ENCODE measurements at regions not wholly inside any gene's neighbourhood (a gene's known extent, or its start where the extent isn't known, plus 50 kb on each side); places are given as distances from the start of the nearest gene placed in this dataset.

DNA sequence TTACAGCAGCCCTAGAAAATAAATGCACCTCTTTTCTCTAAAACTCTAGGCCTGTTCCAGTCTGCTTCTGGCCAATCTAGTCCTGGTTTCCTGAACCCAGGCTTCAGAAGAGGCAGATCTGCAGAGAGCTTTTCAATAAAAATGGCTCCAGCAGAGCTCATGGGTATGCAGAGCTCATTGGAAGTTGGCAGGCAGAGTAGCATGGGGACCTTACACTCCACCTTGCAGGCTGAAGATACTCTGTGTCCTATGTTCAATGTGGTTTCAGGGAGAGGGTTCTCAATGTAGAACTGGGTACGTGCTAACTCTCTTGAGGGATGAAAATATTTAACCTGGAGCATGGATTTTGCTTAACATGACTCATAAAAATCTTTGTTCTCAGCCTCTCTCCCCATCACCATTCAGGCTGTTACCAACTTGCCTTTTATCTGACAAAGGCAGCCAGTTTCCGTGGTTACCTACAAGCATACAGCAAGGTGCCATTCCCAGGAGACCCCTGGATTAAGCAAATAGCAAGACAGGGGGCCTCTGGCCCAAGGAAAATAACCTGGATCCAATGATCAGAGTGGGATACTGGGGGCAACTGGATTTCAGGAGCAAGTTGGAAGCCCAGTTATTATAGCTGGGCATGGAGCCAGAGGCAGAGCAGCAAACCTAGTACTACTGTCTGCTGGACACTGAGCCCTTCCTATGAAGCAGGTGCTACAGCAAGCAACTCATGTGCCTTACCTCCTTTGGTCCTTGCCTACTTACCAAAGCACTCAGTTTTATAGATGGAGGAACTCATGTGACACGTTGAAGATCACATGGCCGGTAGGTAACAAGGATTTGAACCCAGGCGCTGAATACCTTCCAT is 98.2 kb upstream of the DHX40 start:
- no peaks in the 10 kb centered on the region for H3K79me1 ChIP-seq (ENCODE audit: insufficient read depth, low read depth, low read length, poor library complexity, severe bottlenecking)
- H3K4ac ChIP-seq (ENCODE audit: low read depth, low read length) = no peak overlapping the region
- no peak overlapping the region for H3K23ac ChIP-seq (ENCODE audit: insufficient read length, low read depth, low read length)
- H2BK20ac ChIP-seq (ENCODE audit: low read depth, low read length, poor library complexity, severe bottlenecking) = no peak overlapping the region
- H2BK120ac ChIP-seq (ENCODE audit: low read depth, low read length, poor library complexity, severe bottlenecking) = no peak overlapping the region
- TF ChIP-seq, protein P1, sequence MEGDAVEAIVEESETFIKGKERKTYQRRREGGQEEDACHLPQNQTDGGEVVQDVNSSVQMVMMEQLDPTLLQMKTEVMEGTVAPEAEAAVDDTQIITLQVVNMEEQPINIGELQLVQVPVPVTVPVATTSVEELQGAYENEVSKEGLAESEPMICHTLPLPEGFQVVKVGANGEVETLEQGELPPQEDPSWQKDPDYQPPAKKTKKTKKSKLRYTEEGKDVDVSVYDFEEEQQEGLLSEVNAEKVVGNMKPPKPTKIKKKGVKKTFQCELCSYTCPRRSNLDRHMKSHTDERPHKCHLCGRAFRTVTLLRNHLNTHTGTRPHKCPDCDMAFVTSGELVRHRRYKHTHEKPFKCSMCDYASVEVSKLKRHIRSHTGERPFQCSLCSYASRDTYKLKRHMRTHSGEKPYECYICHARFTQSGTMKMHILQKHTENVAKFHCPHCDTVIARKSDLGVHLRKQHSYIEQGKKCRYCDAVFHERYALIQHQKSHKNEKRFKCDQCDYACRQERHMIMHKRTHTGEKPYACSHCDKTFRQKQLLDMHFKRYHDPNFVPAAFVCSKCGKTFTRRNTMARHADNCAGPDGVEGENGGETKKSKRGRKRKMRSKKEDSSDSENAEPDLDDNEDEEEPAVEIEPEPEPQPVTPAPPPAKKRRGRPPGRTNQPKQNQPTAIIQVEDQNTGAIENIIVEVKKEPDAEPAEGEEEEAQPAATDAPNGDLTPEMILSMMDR (conservative IDR thresholded peaks at IDR 0.05) = no peak
- H3K14ac ChIP-seq (ENCODE audit: insufficient read depth, low read length) = no peak overlapping the region
- Mint-ChIP-seq H3K36me3 (ENCODE audit: insufficient read depth in 1 of 3, low read depth in 3 of 3) (no peaks in the 10 kb centered on the region), H3K4me1 (peaks cover 5 to 8% of the 10 kb centered on the region in 2 experiments; a peak in 2 of 4 replicates), H3K27ac (no peak overlapping the region), H3K4me3 (no peak overlapping the region), H3K27me3 (ENCODE audit: low read depth) (peaks cover 4% of the 10 kb centered on the region; the same call in 1 of the 2 replicates), H3K9me3 (no peaks in the 10 kb centered on the region)
- H2BK5ac ChIP-seq (ENCODE audit: insufficient read length, low read length) = no peak overlapping the region
- H2BK12ac ChIP-seq (ENCODE audit: insufficient read length, low read depth, low read length) = no peak overlapping the region
- H2AK5ac ChIP-seq (ENCODE audit: insufficient read length, low read length) = no peak overlapping the region
- H4K91ac ChIP-seq (ENCODE audit: insufficient read length, low read depth, low read length) = no peak overlapping the region
- H2BK15ac ChIP-seq (ENCODE audit: low read depth, low read length) = no peak overlapping the region
- WGBS (ENCODE audit: extremely low coverage, insufficient read length, low lambda C conversion rate) = no CpG with 5 or more reads among the region's 5 CpGs
- DNase-seq = no peak
- H3K18ac ChIP-seq (ENCODE audit: insufficient read length, low read depth, low read length) = no peak overlapping the region
- no peaks in the 10 kb centered on the region for H3K9me3 ChIP-seq (ENCODE audit: control insufficient read depth, low read depth, low read length)
- no peak overlapping the region for H3T11ph ChIP-seq (ENCODE audit: low read length)
- no peaks in the 10 kb centered on the region for H4K20me1 ChIP-seq (ENCODE audit: control insufficient read depth, insufficient read depth, insufficient read length)
- H3K27ac ChIP-seq (ENCODE audit: insufficient read length, low read depth, low read length) = no peak overlapping the region
- H3K4me1 ChIP-seq (ENCODE audit: insufficient read depth, low read length) = no peaks in the 10 kb centered on the region
- no peak overlapping the region for H3K4me2 ChIP-seq (ENCODE audit: insufficient read depth, insufficient read length, low read length)
- H4K8ac ChIP-seq (replicated peaks; ENCODE audit: insufficient read length, low read depth, low read length) = no peak overlapping the region
- no peaks in the 10 kb centered on the region for H3K23me2 ChIP-seq (ENCODE audit: insufficient read length, low read depth, low read length, poor library complexity, severe bottlenecking)
- H3K9ac ChIP-seq (ENCODE audit: extremely low read depth, insufficient read length, low read length) = no peak overlapping the region
- H2AFZ ChIP-seq (ENCODE audit: low read length) = no peak overlapping the region
- no peaks in the 10 kb centered on the region for H3K27me3 ChIP-seq (ENCODE audit: insufficient read depth, low read length)
- H3K79me2 ChIP-seq (ENCODE audit: insufficient read depth, low read length) = no peaks in the 10 kb centered on the region
- no peak overlapping the region for H3K56ac ChIP-seq (ENCODE audit: insufficient read length, low read depth, low read length)
- H4K5ac ChIP-seq (ENCODE audit: insufficient read length, low read depth, low read length) = no peak overlapping the region
